ENCODE measurements at regions not wholly inside any gene's neighbourhood (a gene's known extent, or its start where the extent isn't known, plus 50 kb on each side); places are given as distances from the start of the nearest gene placed in this dataset.

- DNase-seq (ENCODE audit: low spot score in 2 of 2) = peak in 1 of 2 donors; percentile 23
- H3K4me1 Mint-ChIP-seq = peaks cover 27% of the 10 kb centered on the region
- no peak overlapping the region for H3K4me3 Mint-ChIP-seq
- H3K27ac Mint-ChIP-seq = no peak overlapping the region
- peaks cover 16% of the 10 kb centered on the region for H3K36me3 Mint-ChIP-seq
- no peaks in the 10 kb centered on the region for H3K9me3 Mint-ChIP-seq
- ATAC-seq = no peak
Observed at GRCh38 chr2:118190474-118190873, 102.2 kb downstream of the INSIG2 start.

GRCh38 chr2:118186858-118187254 is 98.6 kb downstream of the INSIG2 start:
- DNase-seq (ENCODE audit: low spot score in 2 of 2) (no peak), ATAC-seq (no peak)
- Mint-ChIP-seq H3K4me3 (peak overlapping the region; percentile 93), H3K4me1 (peaks cover 34% of the 10 kb centered on the region), H3K9me3 (no peaks in the 10 kb centered on the region), H3K36me3 (peaks cover 18% of the 10 kb centered on the region), H3K27ac (peak overlapping the region; percentile 97)

- peak overlapping the region; percentile 93 for H3K4me3 Mint-ChIP-seq
- peak; percentile 92 for ATAC-seq
- peak; percentile 69 to 92 for DNase-seq (ENCODE audit: low spot score in 2 of 2)
- H3K27ac Mint-ChIP-seq = peak overlapping the region; percentile 97
- peaks cover 34% of the 10 kb centered on the region for H3K4me1 Mint-ChIP-seq
- peaks cover 18% of the 10 kb centered on the region for H3K36me3 Mint-ChIP-seq
- no peaks in the 10 kb centered on the region for H3K9me3 Mint-ChIP-seq
Observed at GRCh38 chr2:118186110-118186857, 98.0 kb downstream of the INSIG2 start.

GRCh38 chr2:118185210-118186109 is 97.2 kb downstream of the INSIG2 start:
- H3K36me3 Mint-ChIP-seq = peaks cover 18% of the 10 kb centered on the region
- peak; percentile 43 to 77 for DNase-seq (ENCODE audit: low spot score in 2 of 2)
- peaks cover 34% of the 10 kb centered on the region for H3K4me1 Mint-ChIP-seq
- H3K9me3 Mint-ChIP-seq = no peaks in the 10 kb centered on the region
- ATAC-seq = peak; percentile 92
- peak overlapping the region; percentile 97 for H3K27ac Mint-ChIP-seq
- H3K4me3 Mint-ChIP-seq = peak overlapping the region; percentile 93

- no peak for DNase-seq (ENCODE audit: low spot score in 2 of 2)
- peaks cover 32% of the 10 kb centered on the region for H3K4me1 Mint-ChIP-seq
- peaks cover 18% of the 10 kb centered on the region for H3K36me3 Mint-ChIP-seq
- no peak overlapping the region for H3K27ac Mint-ChIP-seq
- no peak overlapping the region for H3K4me3 Mint-ChIP-seq
- no peak for ATAC-seq
- no peaks in the 10 kb centered on the region for H3K9me3 Mint-ChIP-seq
Observed at GRCh38 chr2:118183381-118183780, 95.1 kb downstream of the INSIG2 start.

DNA sequence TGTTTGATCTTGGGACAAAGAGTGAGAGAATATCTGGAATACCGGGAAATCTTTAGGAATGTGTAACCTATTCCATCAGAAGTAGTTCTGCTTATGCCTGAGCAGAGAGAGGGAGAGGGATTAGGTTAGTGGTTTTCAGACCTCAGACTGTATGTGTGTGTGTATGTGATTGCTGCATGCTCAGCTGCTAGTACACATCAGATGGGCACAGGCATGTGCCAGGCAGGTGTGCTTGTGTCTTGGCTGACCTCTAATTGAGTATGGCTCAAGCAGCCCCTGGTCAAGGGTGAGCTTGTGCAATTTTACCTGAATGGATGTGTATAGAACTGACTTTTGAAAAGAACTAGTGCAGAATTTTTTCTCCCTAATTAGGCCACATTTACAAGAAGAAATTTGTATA is 91.2 kb downstream of the INSIG2 start:
- DNase-seq (ENCODE audit: low spot score in 2 of 2) (peak in 1 of 2 donors; percentile 13), ATAC-seq (no peak)
- H3K36me3 Mint-ChIP-seq = no peaks in the 10 kb centered on the region
- H3K4me3 Mint-ChIP-seq = no peak overlapping the region
- no peak overlapping the region for H3K27ac Mint-ChIP-seq
- H3K4me1 Mint-ChIP-seq = peaks cover 19% of the 10 kb centered on the region
- no peaks in the 10 kb centered on the region for H3K9me3 Mint-ChIP-seq

- Mint-ChIP-seq H3K4me3 (peak overlapping the region; percentile 27), H3K27ac (peak overlapping the region; percentile 68)
Observed at GRCh38 chr2:118177884-118178283, 89.6 kb downstream of the INSIG2 start.

GRCh38 chr2:118177318-118177717 is 89.0 kb downstream of the INSIG2 start:
- DNase-seq (ENCODE audit: low spot score in 2 of 2) (no peak), ATAC-seq (peak; percentile 80)
- H3K9me3 Mint-ChIP-seq = no peaks in the 10 kb centered on the region
- H3K36me3 Mint-ChIP-seq = no peaks in the 10 kb centered on the region
- peaks cover 19% of the 10 kb centered on the region for H3K4me1 Mint-ChIP-seq
- H3K4me3 Mint-ChIP-seq = peak overlapping the region; percentile 27
- peak overlapping the region; percentile 68 for H3K27ac Mint-ChIP-seq

More at GRCh38 chr2:118177884-118178283, 89.6 kb downstream of the INSIG2 start:
- Mint-ChIP-seq H3K36me3 (no peaks in the 10 kb centered on the region), H3K9me3 (no peaks in the 10 kb centered on the region), H3K4me1 (peaks cover 19% of the 10 kb centered on the region)
- ATAC-seq (peak; percentile 82), DNase-seq (ENCODE audit: low spot score in 2 of 2) (no peak)

DNA sequence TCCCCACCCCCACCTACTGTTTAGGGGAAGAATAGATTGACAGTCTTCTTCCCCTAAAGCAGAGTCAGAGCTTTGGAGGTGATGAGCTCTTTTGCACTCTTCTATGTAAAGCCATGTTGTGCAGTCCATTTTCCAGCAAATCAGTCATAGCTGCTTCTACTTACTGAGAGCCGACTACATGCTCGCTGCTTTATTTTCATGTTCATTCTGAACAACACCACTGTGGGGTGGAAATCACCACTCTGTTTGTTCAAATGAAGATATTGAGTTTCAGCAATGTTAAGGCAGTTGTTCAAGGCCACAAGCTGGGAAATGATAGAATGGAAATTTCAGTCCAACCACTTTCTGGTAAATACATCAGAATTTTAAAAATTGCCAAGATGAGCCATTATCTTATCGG is 88.3 kb downstream of the INSIG2 start:
- Mint-ChIP-seq H3K36me3 (no peaks in the 10 kb centered on the region), H3K27ac (peak overlapping the region; percentile 68), H3K4me1 (peaks cover 19% of the 10 kb centered on the region)

DNA sequence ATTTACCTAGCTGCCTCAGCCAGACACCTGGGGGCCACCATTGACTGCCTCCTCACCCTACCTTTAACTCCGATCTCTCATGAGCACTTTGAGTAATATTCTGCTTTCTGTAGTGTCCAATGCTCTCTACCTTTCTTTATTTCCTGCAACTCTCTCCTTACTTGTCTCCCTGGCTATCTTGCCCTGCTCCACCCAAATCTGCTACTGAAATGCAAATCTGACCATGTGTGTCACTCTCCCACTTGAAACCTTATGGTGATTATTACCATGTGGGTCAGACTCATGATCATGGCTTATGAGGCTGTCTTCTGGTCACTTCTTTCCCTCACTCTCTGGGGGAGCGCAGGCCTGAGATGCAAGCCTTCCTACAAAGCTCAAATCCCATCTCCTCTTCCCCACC is 83.3 kb downstream of the INSIG2 start:
- Mint-ChIP-seq H3K9me3 (no peaks in the 10 kb centered on the region), H3K4me3 (no peak overlapping the region), H3K36me3 (no peaks in the 10 kb centered on the region), H3K4me1 (peaks cover 4% of the 10 kb centered on the region), H3K27ac (no peak overlapping the region)
- DNase-seq (ENCODE audit: low spot score in 2 of 2) (peak in 1 of 2 donors; percentile 22), ATAC-seq (no peak)

More for the DNA sequence above, 88.3 kb downstream of the INSIG2 start:
- peak overlapping the region; percentile 27 for H3K4me3 Mint-ChIP-seq
- H3K9me3 Mint-ChIP-seq = no peaks in the 10 kb centered on the region
- peak; percentile 79 for ATAC-seq
- DNase-seq (ENCODE audit: low spot score in 2 of 2) = peak in 1 of 2 donors; percentile 43

- peak in 1 of 2 donors; percentile 51 for DNase-seq (ENCODE audit: low spot score in 2 of 2)
- Mint-ChIP-seq H3K4me1 (no peaks in the 10 kb centered on the region), H3K27ac (no peak overlapping the region), H3K4me3 (no peak overlapping the region), H3K36me3 (no peaks in the 10 kb centered on the region), H3K9me3 (peaks cover 2% of the 10 kb centered on the region)
- ATAC-seq = peak; percentile 87
Observed at GRCh38 chr2:118169359-118170005, 81.2 kb downstream of the INSIG2 start.

DNA sequence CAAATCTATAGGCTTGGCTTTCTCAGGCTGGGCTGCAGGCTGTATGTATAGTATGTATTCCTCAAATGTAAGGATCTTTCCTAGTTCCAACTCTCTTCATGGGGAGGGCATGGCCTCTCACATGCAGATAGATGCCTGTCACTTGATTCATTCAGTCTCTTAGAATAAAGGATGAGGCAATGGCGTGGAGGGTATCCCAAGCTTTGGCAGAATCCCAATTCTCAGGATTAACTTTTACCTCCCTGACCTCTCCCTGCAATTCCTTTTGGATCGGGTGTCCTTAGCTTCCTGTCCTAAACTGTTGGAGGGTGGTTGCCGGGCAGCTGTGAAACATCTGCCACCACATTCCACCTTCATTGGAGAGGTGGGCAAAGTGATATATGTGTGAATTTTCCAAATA is 80.3 kb downstream of the INSIG2 start:
- peaks cover 2% of the 10 kb centered on the region for H3K9me3 Mint-ChIP-seq
- H3K36me3 Mint-ChIP-seq = no peaks in the 10 kb centered on the region
- no peak overlapping the region for H3K4me3 Mint-ChIP-seq
- ATAC-seq = no peak
- DNase-seq (ENCODE audit: low spot score in 2 of 2) = peak in 1 of 2 donors; percentile 13
- H3K4me1 Mint-ChIP-seq = no peaks in the 10 kb centered on the region
- no peak overlapping the region for H3K27ac Mint-ChIP-seq

GRCh38 chr2:118167026-118167425 is 78.8 kb downstream of the INSIG2 start:
- ATAC-seq = no peak
- H3K27ac Mint-ChIP-seq = no peak overlapping the region
- H3K4me3 Mint-ChIP-seq = no peak overlapping the region
- peaks cover 2% of the 10 kb centered on the region for H3K9me3 Mint-ChIP-seq
- no peaks in the 10 kb centered on the region for H3K4me1 Mint-ChIP-seq
- DNase-seq (ENCODE audit: low spot score in 2 of 2) = no peak
- no peaks in the 10 kb centered on the region for H3K36me3 Mint-ChIP-seq

DNA sequence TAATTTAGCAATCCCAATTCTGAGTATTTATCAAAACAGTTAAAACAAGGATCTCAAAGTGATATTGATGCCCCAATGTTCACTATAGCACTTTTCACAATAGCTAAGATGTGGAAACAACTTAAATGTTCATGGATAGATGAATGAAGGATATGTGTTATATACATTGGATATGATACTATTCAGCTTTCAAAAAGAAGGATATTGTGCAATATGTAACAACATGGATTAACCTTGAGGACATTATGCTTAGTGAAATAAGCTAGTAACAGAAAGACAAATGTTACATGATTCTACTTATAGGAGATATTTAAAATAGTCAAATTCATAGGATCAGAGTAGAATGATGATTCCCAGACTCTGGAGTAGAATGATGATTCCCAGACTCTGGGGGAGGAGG is 78.0 kb downstream of the INSIG2 start:
- DNase-seq (ENCODE audit: low spot score in 2 of 2) (no peak), ATAC-seq (no peak)
- no peak overlapping the region for H3K4me3 Mint-ChIP-seq
- H3K9me3 Mint-ChIP-seq = peaks cover 2% of the 10 kb centered on the region
- no peaks in the 10 kb centered on the region for H3K4me1 Mint-ChIP-seq
- H3K27ac Mint-ChIP-seq = no peak overlapping the region
- no peaks in the 10 kb centered on the region for H3K36me3 Mint-ChIP-seq

DNA sequence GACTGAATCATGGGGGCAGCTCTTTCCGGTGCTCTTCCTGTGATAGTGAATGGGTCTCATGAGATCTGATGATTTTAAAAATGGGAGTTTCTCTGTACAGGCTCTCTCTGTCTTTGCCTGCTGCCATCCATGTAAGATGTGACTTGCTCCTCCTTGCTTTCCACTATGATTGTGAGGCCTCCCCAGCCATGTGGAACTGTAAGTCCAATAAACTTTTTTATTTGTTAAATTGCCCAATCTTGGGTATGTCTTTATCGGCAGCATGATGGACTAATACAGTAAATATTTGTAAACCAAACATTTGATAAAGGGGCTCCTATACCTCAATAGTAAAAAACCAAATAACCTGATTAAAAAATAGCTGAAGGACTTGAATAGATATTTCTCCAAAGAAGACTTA is 77.3 kb downstream of the INSIG2 start:
- Mint-ChIP-seq H3K4me1 (no peaks in the 10 kb centered on the region), H3K4me3 (no peak overlapping the region), H3K36me3 (no peaks in the 10 kb centered on the region), H3K27ac (no peak overlapping the region), H3K9me3 (peaks cover 2% of the 10 kb centered on the region)
- DNase-seq (ENCODE audit: low spot score in 2 of 2) (no peak), ATAC-seq (no peak)
